Neutrophil (primary cell): ENCODE measurements at regions not wholly inside any gene's neighbourhood (a gene's known extent, or its start where the extent isn't known, plus 50 kb on each side); places are given as distances from the start of the nearest gene placed in this dataset.

Source experiments
- H3K27ac ChIP-seq: fragments of 200-600 bp; sonication (generic); 2 replicates; pipeline ENCODE4 v1.5.1; 2016; ENCODE audit warnings: mild to moderate bottlenecking, moderate library complexity
- H3K27me3 ChIP-seq: fragments of 200-600 bp; sonication (generic); 2 replicates; pipeline ENCODE4 v1.6.0; 2016; ENCODE audit warnings: mild to moderate bottlenecking
- H3K36me3 ChIP-seq: fragments of 200-600 bp; sonication (generic); 2 replicates; pipeline ENCODE4 v1.5.1; 2017
- H3K4me1 ChIP-seq, 2 experiments: fragments of 200-600 bp in 1 of 2; sonication (generic) in 1 of 2; 1 replicate in 1 of 2; 2 replicates in 1 of 2; pipeline versions ENCODE4 v1.5.1 to v1.6.1; 2013 to 2016; ENCODE audit warnings: low read depth in 1 of 2, low read length in 1 of 2, mild to moderate bottlenecking in 1 of 2, moderate library complexity in 1 of 2; ENCODE audit not compliant: control insufficient read depth in 1 of 2, insufficient read depth in 1 of 2
- H3K4me3 ChIP-seq, 2 experiments: fragments of 200-600 bp in 1 of 2; sonication (generic) in 1 of 2; 1 replicate in 1 of 2; 2 replicates in 1 of 2; pipeline ENCODE4 v1.5.1; 2013 to 2016; ENCODE audit warnings: low read depth in 1 of 2, low read length in 1 of 2, mild to moderate bottlenecking in 1 of 2, moderate library complexity in 1 of 2
- H3K9me3 ChIP-seq: fragments of 200-600 bp; sonication (generic); 2 replicates; pipeline ENCODE4 v1.5.1; 2016
- TF ChIP-seq, protein P1 (sequence below): fragments of 200-600 bp; sonication (generic); IDR thresholded peaks from 2 replicates; pipeline ENCODE4 v1.5.1; 2016; ENCODE audit warnings: antibody characterized with exemption

DNA sequence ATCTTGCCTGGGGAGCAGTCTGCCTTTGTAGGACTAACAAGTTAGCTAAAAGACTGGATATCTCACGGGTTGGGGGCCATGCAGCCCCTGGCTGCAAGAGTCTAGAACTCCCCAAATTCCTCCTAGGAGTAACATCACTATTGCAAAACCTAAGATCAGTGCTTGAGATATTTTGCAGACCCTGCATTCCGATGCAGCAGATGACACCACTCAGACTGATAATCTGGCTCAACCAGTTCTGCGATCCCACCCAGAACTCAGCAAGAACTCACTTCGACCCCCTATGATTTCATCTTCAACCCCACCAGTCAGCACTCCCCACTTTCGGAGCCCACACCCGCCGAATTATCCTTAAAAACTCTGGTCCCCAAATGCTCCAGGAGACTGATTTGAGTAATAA lies 834.0 kb downstream of the C4orf33 start:
- Histone ChIP-seq H3K4me3 (no peak overlapping the region), H3K4me1 (no peaks in the 10 kb centered on the region), H3K27ac (no peak overlapping the region), H3K36me3 (no peaks in the 10 kb centered on the region), H3K9me3 (no peaks in the 10 kb centered on the region), H3K27me3 (no peaks in the 10 kb centered on the region)
- TF ChIP-seq, protein P1, sequence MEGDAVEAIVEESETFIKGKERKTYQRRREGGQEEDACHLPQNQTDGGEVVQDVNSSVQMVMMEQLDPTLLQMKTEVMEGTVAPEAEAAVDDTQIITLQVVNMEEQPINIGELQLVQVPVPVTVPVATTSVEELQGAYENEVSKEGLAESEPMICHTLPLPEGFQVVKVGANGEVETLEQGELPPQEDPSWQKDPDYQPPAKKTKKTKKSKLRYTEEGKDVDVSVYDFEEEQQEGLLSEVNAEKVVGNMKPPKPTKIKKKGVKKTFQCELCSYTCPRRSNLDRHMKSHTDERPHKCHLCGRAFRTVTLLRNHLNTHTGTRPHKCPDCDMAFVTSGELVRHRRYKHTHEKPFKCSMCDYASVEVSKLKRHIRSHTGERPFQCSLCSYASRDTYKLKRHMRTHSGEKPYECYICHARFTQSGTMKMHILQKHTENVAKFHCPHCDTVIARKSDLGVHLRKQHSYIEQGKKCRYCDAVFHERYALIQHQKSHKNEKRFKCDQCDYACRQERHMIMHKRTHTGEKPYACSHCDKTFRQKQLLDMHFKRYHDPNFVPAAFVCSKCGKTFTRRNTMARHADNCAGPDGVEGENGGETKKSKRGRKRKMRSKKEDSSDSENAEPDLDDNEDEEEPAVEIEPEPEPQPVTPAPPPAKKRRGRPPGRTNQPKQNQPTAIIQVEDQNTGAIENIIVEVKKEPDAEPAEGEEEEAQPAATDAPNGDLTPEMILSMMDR: no peak

DNA sequence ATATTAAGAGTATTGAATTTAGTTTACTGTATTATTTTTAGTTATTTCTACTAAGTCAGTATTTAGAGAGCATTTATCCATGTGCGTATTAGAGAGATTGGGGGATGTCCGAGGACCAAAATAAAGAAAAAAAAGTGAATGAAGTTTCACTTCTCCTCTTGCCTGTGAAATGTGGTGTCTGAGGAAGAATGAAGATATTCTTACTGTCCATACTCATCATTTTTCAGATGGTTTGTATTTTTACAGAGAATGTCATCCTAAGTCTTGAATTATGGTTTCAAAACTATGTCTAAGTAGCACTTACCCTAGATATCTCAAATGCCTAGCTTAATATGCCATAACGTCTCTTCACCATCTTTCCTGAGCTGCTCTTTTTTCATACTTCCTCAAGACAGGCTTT lies 854.3 kb downstream of the C4orf33 start:
- H3K9me3 ChIP-seq: no peaks in the 10 kb centered on the region
- no peaks in the 10 kb centered on the region for H3K4me1 ChIP-seq
- H3K36me3 ChIP-seq: no peaks in the 10 kb centered on the region
- no peak overlapping the region for H3K27ac ChIP-seq
- no peak overlapping the region for H3K4me3 ChIP-seq
- H3K27me3 ChIP-seq: no peaks in the 10 kb centered on the region
- TF ChIP-seq, protein P1: no peak

DNA sequence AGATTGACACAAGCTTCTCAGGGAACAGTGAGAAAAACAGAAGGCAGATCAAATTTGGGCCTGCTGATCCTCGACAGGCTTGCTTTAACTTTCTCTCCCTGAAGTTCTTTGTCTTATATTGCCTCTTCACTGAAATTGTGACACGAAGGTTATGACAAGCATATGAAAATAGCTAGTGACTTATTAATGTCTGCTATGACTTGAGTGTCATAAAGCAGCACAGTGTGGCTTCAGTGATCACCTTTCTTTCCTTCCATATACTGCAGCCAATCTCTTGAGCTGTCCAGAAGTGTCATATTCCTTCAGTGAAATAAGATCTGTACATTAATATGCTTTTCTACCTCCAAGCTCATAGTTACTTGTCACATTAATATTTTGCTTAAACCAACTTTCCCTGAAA lies 870.2 kb downstream of the C4orf33 start:
- Histone ChIP-seq H3K36me3 (no peaks in the 10 kb centered on the region), H3K9me3 (no peaks in the 10 kb centered on the region), H3K4me1 (no peaks in the 10 kb centered on the region), H3K4me3 (no peak overlapping the region), H3K27ac (no peak overlapping the region), H3K27me3 (no peaks in the 10 kb centered on the region)
- TF ChIP-seq, protein P1: no peak

DNA sequence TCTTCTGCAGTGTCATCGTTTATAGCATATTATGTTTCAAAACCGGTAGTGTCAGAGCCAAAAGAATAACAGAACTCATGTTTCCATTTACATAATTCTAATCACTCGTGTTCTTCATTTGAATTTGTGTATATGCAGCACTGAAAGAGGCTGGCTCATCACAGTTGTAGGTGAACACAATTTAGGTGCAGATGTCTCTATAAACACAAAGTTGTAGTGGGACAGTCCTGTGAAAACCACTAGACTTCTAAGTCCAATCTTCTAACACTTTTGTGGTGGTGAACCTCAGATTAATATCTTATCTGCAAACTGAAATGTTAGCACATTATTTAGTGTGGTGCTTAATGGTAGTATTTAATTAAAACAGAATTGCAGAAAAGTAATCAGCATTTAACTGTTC lies 872.4 kb downstream of the C4orf33 start:
- Histone ChIP-seq H3K4me1 (no peaks in the 10 kb centered on the region), H3K36me3 (no peaks in the 10 kb centered on the region), H3K27me3 (no peaks in the 10 kb centered on the region), H3K4me3 (no peak overlapping the region), H3K9me3 (no peaks in the 10 kb centered on the region), H3K27ac (no peak overlapping the region)
- TF ChIP-seq, protein P1: no peak

DNA sequence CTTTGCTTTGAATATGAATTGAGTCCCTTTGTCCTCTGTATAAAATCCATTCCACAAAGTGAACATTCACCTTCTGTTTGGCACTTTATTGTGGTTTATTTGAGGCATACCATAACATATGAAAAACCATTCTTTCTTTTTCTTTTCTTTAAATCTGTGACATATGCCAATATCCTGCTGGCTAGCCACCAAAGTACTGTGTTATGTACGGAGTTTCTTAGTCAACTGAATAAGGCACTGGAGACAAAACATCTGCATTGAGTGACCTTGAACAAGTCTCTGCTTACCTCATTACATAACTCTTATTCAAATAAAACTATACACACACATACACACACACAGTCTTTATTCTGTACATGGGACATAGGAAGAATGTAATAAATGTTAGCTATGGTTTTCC lies 872.8 kb downstream of the C4orf33 start:
- Histone ChIP-seq H3K27me3 (no peaks in the 10 kb centered on the region), H3K27ac (no peak overlapping the region), H3K36me3 (no peaks in the 10 kb centered on the region), H3K9me3 (no peaks in the 10 kb centered on the region), H3K4me3 (no peak overlapping the region), H3K4me1 (no peaks in the 10 kb centered on the region)
- TF ChIP-seq, protein P1: no peak

DNA sequence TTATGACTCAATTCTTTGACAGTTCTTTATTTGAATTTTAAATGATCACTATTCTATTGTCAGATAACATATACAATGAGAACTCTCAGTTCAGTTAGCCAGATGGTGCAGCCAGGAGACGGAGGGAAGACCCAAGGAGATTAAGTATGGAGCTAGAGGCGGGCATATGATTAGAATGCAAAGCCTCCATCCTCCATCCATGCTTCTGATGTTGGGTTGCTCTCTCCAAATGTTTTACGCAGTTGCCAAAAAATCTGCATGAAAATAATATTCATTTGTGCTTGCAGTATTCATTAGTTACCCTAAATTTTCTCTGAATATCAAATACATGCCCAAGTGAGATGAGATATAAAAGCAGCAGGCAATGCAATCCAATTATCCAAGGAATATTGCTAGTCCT lies 874.8 kb downstream of the C4orf33 start:
- H3K4me3 ChIP-seq: no peak overlapping the region
- no peaks in the 10 kb centered on the region for H3K4me1 ChIP-seq
- H3K27me3 ChIP-seq: no peaks in the 10 kb centered on the region
- TF ChIP-seq, protein P1: no peak
- H3K36me3 ChIP-seq: no peaks in the 10 kb centered on the region
- no peak overlapping the region for H3K27ac ChIP-seq
- H3K9me3 ChIP-seq: no peaks in the 10 kb centered on the region
